ENCODE measurements at regions not wholly inside any gene's neighbourhood (a gene's known extent, or its start where the extent isn't known, plus 50 kb on each side); places are given as distances from the start of the nearest gene placed in this dataset.

DNA sequence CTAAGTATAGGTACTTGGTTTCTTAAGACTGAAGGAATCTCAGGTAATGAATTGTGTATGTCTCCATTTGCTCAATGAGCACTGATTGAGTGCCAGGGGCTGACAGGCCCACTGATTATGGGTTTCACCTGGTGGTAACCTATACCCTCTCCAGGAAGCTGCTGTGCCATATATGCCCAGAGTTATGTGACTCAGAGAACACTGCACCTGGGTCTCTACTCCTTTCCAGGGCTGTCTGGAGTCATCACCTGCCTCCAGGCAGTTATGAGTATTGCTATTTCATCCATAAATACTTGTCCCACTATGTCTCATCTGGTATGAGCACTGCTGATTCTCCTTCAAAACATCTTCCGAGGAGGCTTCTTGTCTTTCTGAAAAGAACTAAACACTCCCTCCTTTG is 692.9 kb downstream of the BCL11B start:
- intact Hi-C loops (cut with DNase I), result no loop called here
- ATAC-seq (ENCODE audit: poor library complexity), result no peak

DNA sequence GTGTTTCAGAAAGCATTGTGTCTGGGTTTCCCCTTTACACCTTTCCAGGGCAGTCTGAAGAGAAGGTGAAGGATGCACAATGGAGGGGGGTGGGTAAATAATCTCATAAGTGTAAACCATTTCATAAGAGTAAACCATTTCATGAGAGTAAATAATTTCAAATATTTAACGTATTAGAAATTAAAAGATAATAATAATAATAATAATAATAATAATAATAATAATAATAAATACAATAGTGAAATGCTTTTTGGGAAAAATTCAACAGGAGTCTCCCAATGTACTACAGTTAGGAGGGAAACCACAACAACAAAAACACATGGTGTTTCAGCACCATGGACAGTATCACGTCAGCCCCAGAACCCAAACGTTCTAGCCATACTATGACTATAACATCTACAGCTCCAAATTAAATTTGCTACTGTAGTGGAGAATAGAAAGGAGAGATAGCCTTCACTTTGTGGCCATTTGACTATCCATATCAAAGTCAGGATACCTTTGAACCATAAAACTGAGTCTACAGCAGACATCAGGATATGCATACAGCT is 691.8 kb downstream of the BCL11B start:
- no peak for ATAC-seq (ENCODE audit: poor library complexity)
- no peak for DNase-seq
- intact Hi-C loops (cut with DNase I), result no loop called here

More for the DNA sequence above, 692.9 kb downstream of the BCL11B start:
- no peak for DNase-seq

DNA sequence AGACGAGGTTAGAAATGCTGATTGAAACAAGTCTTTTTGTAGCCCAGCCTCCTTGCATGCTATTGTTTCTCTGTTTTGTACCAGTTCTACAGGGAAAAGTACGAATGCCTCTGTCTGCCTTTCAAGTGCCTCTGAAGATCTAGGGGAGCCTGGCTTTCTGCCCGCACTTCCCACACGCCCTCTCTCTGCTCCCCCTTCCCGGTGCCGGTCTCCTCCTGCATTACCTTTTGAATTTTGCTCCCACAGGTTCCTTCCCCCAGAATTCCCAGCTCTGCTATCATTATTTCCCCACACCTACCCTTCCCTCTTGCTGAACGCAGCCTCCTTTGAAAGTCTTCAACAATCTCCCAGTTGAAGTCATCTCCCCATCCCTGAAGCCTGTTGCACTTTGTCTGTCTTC is 689.7 kb downstream of the BCL11B start:
- no peak for DNase-seq
- intact Hi-C loops (cut with DNase I), result no loop called here
- ATAC-seq (ENCODE audit: poor library complexity), result no peak

DNA sequence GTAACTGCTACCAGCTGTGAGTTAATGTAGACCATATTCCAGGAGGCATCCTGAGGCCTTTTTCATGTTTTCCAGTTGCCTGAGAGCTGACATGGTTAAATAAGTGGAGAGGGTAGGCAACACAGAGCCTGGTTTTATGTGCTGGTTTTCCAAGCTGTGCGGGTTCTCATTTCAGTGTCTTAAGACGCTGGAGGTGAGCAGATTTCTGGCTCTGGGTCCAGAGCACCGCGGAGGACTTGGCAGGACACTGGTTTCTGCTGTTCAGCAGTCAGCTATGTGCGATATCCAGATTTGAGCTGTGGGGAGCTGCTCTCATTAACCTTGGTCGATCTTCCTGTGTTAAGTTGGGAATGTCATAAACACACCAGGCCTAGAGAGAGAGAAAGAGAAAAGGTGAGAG is 680.8 kb downstream of the BCL11B start:
- ATAC-seq (ENCODE audit: poor library complexity) (no peak), DNase-seq (no peak)
- intact Hi-C loops (cut with DNase I), result no loop called here

DNA sequence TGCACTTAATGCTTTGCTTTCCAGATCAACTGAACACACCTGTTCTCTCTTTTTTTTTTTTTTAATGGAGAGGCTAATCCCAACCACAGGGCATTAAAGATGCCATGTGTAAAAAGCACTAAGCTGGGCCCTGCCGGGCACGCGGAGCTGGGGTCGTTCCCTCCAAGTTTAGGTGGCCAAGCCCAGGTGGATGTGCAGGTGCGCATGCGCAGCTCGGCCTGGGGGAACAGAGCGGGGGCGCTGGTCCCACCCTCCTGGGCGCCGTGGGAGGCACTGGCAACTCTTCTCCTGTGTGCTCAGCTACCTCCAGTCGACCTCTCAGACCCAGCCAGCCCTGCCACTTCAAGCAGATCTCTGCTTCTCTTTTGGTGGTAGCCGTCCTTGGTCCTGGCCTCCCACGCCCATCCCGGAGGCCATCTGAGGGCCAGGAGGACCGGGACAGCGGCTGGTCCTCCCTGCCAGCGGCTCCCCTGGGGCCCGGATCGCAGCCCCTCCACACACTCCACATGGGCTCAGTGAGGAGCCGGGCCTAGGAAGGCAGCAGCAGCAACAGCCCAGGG is 679.3 kb downstream of the BCL11B start:
- ATAC-seq (ENCODE audit: poor library complexity), result no peak
- intact Hi-C loops (cut with DNase I), result no loop called here
- no peak for DNase-seq

DNA sequence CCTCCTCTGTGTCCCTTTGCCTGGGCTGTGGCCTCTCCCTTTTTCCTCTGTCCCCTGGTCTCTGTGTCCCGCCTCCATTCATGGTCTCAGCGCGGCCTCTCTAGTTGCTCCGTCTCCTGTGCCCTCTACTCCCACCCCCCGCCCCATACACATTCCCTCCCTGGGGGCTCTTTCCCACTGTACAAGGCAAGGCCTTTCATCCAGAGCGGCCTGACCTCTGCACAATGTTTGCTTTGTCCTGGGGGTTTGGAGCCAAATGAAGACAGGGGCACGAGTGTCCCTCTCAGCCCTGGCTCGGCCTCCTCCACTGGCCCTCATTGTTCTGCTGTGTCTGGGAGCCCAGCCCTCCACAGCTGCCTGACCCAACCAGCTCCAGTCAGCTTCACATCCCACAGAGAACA is 678.6 kb downstream of the BCL11B start:
- ATAC-seq (ENCODE audit: poor library complexity), result no peak
- intact Hi-C loops (cut with DNase I), result no loop called here
- no peak for DNase-seq

DNA sequence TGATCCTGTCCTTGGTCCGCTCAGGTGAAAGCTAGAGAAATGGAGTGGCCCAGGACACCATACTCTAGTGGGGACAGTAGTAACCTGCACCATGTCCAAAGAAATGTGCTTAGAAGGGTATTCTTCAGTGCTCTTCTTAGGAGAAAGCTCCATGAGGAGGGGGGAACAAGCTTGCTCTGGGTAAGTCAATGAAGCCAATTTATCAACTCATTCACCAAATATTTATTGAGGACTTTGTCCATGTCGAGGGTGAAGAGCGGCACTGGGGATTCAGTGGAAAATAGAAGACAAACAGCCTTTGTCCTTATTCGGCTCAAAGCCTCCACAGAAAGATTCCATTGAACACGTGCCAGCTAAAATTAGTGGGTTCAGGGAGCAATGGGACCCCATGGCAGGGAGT is 677.8 kb downstream of the BCL11B start:
- intact Hi-C loops (cut with DNase I), result no loop called here
- DNase-seq (no peak), ATAC-seq (ENCODE audit: poor library complexity) (no peak)

DNA sequence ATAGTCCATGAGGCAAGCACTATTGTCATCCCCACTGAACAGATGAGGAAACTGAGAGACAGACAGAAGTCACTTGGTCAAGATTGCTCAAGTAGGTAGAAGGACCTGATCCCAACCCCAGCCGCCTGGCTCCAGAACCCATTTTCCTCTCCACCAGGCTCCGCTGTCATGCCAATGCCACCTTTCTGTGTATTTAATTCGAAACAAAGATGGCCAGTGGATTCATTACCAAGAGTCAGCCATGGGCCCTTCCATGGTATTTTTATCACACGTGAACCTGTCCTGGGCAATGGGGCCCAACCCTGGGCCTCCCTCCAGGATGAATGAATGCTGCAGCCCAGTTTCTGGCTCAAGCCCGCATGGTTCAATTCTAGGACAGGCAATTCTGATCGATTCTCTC is 673.4 kb downstream of the BCL11B start:
- ATAC-seq (ENCODE audit: poor library complexity), result no peak
- intact Hi-C loops (cut with DNase I), result no loop called here
- DNase-seq, result no peak

DNA sequence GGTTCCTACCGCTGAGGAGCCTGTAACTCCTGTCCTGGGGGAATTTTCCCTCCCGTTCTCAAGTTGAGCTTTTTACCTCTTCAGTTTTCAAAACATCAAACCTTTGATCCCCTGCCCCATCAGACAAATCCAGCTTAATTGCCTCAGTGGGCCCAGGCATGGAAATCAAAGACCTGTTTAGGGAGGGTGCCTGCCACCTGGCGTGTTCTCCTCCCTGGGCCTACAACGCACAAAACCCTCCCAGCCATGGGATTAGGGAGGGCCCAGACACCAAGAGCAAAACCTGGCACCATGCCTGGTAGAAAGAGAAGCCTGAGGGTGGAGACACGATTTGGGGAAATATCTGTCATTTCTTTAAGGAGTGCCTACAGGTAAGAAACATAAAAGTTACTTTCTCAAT is 672.9 kb downstream of the BCL11B start:
- no peak for ATAC-seq (ENCODE audit: poor library complexity)
- no peak for DNase-seq
- intact Hi-C loops (cut with DNase I), result no loop called here

DNA sequence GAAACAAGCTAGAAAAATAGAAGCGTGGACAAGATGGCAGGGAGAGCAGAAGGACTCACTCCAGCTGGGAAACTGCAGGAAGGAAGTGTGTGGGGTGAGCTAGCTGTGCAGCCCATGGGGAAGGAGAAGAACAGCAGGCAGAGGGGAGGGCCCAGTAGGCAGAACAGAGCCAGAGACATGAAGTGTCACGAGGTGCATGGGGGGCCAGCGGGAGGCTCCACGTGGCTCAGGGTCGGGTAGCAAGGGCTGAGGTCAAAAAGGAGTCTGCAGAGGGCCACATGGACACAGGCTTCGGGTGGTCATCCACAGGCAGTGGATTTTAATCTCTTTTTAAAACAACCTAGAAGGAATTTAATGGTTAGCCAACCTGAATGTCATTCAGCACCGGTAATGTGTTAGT is 669.0 kb downstream of the BCL11B start:
- ATAC-seq (ENCODE audit: poor library complexity), result no peak
- DNase-seq, result no peak
- intact Hi-C loops (cut with DNase I), result no loop called here

DNA sequence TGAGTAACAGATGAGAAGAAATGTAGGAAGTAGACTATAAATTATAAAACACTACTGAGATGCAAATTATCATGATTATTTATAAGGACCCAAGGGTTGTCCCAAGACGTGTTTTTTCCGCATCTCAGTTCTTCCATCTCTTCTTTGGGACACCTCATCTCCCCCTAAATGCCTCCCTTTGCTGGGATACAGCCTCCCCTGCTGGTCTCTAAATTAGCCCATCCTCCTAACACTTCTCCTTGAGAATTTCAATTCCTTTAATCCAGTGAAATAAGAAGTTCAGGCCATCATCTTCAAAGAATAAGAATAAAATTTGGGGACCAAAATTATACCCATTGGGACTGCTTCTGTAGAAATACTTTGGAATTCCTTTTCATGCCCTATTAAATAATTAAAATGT is 667.0 kb downstream of the BCL11B start:
- DNase-seq (no peak), ATAC-seq (ENCODE audit: poor library complexity) (no peak)
- intact Hi-C loops (cut with DNase I), result no loop called here

DNA sequence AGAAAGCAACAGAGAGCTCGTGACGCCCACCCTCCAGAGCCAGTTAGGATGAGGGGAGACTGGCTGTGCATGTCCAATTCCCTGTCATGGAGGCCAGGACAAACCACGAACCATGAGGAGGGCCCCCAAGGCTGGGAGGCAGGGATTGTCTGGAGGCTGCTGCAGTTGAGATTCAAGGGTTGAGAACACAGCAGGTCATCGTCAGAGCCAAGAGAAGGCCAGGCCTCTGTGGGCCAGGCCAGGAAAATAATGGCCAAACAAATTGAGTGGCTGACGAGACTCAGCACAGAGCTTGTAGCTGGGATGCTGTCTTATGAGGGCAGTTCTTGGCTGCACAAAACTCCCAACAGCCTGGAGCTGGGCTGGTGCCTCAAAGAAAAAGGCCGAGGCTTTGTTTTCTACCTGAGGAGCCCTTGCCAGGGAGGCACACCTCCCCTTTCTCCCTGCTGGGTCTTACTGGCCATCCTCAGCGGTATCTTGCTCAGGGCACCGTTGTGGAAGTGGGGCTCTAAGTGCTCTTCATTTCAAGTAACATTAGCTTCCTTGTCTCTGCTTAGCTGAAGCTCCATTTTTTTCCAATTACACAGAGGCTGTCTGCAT is 665.9 kb downstream of the BCL11B start:
- ATAC-seq (ENCODE audit: poor library complexity) (no peak), DNase-seq (no peak)
- intact Hi-C loops (cut with DNase I), result no loop called here

DNA sequence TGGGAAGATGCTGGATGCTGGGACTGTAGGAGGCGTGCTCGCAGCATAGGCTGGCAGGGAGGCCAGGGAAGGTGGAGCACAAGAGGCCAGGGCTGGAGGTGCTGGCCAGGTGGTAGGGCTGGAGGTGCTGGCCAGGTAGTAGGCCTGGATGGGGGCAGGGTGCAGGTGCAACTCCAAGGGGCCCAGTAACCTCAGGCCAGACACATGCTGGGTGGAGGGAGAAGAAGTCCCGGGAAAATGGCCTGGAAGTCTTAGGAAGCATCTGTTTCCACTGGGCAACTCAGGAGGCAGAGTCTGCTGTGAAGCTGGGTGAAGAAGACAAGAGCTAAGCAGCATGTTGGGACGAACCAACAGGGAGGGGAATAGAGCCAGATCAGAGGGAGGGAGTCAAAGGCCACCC is 665.2 kb downstream of the BCL11B start:
- no peak for ATAC-seq (ENCODE audit: poor library complexity)

DNA sequence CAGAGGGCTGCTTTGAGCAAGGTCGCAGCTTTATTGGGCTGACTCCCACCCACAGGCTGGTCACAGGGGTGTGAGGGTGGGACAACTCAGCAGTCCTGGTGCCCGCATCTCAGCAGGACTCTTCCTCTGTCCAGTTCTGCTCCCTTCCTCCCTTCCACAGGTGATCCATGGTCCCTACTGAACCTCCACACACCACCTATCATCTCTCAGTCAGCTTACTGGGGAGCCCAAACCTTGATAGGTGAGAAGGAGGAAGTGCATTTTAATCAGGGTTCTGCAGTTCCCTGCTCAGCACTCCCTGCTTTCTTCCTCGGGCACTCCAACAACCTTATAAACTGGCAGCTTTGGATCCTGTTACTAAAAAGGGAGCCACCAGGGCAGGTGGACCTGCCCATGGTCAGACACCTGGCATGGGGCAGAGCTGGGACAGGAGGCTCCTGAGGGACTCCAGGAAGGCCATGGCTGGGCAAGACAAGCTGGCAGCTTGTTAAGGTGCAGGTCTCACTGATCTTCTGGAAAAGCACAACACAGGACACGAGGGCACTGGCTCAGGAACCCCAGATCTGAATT is 664.6 kb downstream of the BCL11B start:
- intact Hi-C loops (cut with DNase I), result no loop called here
- no peak for DNase-seq
- ATAC-seq (ENCODE audit: poor library complexity), result no peak

More for the DNA sequence above, 665.2 kb downstream of the BCL11B start:
- intact Hi-C loops (cut with DNase I), result no loop called here
- no peak for DNase-seq

DNA sequence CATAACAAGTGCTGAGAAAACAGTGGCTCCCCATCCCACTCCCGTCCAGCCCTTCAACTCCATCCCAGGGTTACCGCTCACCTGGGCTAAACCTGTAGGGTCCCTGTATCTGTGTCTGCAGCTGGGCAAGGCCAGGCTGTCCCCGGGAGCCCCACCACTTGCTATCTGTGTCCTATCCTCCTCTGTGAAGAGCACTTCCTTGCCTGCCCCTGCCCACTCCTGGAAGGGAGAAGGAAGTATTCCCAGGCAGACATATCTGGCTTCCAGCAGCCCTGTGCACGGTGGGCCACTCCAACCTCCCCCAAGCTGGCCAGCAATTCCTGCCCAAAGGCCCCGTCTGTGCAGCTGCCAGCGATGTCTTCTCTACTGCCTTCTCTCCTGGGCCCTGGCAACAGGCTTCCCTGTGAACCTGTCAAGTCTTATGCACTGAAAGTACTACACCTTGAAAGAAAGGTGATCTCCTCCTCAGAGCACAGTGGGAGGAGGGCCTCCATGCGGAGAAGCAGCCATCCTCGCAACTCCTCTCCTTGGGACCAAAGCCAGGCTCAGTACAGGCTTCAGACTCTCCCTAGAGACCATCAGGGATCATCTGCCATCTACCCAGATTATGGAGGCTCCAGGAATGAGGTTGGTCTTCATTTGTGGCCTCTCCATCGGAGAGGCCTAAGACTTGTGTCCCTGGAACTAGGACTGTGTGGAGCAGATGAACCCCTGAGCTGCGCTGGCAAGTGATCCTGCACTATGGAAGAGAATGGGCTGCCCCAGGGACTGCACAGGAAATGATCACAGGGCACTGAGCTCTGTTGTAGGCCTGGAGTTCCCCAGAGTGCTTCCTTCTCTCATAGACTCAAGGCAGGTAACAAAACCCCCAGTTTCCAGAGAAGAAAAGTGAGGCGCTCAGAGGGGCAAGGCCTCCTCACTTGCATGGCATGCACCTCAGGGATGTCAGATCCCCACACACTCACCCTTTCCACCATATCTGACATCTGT is 663.6 kb downstream of the BCL11B start:
- no peak for DNase-seq
- ATAC-seq (ENCODE audit: poor library complexity), result no peak
- intact Hi-C loops (cut with DNase I), result no loop called here

DNA sequence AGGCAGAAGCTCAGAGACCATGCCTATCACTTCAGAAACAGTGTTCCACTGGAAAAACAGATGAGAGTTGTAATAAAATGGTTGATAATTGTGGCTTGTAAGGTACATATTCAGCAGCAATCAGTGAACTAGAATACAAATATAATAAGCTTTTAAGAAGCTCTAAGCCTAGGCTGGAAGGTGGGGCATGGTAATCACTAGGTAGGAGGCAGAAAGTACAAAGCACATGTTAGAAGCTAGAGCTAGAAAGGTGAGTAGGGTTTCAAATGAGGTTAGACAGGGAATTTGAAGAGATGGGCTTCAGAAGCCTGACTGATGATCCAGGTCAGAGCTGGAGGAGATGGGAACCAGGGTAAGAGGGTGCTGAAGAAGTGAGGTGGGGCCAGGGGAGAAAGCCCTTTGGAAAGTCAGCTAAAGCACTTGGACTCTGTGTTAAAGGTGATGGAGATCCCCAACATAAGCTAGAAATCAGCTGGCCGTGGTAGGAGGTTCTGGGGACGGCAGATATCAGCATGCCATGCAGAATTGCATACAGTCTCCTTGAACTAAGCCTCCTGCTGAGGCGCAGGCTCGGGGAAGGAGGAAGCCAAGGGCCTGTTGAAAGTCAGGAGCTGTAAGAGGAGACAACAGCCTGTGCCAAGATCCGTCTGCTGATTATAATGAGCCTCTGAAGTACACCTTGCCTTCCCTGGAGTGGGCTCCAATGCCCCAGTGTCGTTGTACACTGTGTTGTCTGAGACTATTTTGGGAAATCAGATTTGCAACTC is 659.4 kb downstream of the BCL11B start:
- intact Hi-C loops (cut with DNase I), result no loop called here
- ATAC-seq (ENCODE audit: poor library complexity), result no peak
- no peak for DNase-seq

DNA sequence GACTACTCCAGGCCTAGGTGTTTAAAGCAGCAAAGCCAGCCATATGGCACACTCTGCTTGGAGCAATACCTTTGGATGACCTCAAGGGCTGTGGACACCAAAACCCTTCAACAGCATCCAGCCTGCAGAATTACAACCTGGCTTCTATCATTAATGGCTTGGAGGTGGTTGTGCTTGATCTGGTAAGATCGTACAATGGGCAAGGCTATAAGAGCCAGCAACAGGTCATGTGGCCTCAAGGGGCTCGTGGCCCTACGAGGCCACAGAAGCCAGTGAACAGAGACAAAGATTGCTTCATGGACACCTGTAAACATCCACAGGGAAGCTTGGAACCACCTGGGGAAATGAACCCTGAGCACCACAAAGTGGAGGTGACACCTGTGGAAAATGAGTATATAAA is 657.3 kb downstream of the BCL11B start:
- intact Hi-C loops (cut with DNase I), result no loop called here
- ATAC-seq (ENCODE audit: poor library complexity) (no peak), DNase-seq (no peak)

DNA sequence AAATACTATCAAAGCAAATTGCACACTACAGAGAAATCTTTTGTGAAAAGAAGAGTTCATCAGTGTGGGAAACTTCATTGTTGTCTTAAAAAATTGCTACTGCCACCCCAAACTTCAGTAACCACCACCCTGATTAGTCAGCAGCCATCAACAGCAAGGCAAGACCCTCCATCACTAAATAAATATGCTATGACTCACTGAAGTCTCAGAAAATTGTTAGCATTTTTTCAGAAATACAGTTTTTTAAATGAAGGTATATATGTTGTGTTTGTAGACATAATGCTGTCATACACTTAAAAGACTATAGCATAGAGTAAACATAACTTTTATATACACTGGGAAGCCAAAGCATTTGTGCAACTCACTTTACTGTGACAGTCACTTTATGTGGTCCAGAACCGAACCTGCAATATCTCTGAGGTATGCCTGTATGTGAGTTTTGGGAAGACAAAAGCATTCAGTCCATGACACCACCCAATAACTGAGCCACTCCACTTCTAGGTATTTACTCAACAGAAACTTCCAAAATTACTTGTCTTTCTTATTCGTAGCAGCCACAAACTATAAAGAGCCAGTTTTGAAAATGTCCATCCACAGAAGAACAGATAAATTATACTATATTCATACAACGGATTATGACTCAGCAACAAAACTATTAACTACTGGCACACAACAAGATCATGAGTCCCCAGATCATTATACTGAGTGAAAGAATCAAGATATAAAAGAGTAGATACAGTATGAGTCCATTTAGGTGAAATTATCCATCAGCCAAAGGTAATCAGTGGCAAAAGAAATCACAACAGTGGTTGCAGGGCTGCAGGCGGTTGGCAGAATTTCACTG is 649.6 kb downstream of the BCL11B start:
- ATAC-seq (ENCODE audit: poor library complexity) (no peak), DNase-seq (no peak)
- intact Hi-C loops (cut with DNase I), result no loop called here
